ENCODE measurements at regions not wholly inside any gene's neighbourhood (a gene's known extent, or its start where the extent isn't known, plus 50 kb on each side); places are given as distances from the start of the nearest gene placed in this dataset.

DNA sequence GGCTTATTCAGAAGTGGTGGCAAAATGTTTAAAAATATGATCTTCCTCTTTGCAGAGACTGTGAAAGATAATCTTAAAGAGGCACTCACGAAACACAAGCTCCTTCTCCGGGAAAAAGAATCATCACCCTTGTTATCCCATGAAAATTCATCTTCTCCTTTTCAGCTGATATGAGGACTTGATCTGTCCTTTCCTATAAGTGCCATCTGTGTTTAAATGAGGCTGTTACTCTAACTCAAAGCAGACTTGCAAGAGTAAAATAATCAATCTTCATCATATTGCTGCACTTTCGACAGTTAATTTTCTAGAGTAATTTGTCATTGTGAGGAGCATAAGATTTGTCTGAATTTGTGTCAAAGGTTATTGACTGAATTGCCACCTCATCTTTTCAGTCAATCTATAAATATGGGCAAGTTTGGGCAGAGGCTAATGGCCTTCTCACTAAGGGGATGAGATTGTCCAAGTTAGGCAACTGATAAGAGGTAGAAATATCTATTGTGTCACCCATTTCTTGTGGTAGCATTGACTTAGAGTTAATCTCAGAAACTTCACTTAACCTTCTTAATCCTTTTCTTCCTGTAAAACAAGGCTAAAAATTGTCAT, 452.9 kb downstream of the GRXCR1 start:
- no peak for DNase-seq (ENCODE audit: low read depth)

DNA sequence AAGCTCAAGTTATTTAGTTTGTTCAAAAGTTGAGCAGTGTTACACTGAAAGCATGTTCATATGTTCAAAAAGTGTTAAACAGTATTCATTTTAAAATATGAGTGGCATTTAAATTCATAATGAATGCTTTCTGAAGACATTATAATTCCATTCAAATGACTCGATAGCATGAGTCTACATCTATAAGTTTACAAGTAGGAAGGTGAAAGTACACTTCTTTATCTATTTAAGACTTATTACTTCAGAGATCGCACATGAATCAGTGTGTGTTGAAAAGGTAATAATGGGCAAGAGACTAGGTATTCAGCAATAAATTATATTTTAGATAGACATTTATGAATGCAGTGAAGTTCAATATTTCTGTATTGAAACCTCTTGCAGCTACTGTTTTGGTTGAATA, 456.1 kb downstream of the GRXCR1 start:
- no peak for DNase-seq (ENCODE audit: low read depth)

DNA sequence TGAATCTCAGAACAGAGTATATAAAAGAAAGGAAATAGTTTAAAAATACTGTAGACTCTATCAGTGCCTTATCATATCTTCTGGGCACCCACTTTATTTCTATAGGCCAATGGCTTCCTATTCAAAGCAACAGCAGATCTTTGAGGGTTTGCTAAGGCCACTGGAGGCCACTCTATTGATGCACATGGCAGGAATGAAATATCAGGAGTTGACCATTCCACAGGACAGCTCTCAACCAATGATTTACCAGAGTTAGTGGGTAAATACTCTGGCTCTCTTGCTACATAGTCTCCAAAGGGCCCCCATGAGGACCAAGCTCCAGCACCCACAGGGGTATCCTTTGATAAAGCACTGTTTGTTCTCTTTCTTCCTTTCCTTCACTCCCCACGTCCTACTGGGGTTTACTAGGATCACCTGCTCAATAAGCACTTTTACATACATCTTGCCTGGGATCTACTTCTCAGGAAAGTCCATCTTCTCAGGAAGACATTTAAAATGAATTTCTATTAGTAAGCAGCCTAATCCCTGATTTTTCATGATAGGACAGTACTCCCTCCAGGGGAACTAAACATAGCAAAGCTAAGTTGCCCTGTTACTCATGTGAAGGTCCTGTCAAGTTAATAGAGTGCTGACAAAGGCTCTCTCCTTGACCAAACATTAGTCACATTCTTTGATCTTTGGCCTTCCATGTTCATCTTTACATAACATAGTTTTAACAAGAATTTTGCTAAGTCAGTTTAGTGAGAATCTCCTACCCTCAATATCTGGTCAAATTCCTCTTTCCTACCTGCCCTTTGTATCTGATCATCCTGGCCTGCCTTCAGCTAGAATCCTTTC, 459.7 kb downstream of the GRXCR1 start:
- DNase-seq (ENCODE audit: low read depth): no peak

DNA sequence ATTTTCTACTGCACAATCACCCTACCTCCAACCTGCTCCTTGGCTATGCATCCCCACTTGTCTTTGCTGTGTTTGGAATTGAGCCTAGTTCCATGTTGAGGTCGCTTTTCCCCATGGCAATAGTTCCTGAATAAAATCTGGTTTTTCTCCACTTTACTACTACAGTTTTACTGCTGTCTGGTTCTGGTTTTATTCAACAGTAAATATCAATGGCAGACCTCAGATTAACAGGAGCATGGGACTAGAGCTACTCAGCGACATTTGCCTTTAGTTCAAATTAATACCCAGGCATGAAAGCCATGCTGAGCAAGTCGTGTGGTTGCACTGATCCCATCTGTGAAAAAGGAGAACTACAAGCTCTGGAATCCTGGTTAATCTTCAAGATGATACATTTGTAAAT, 460.3 kb downstream of the GRXCR1 start:
- no peak for DNase-seq (ENCODE audit: low read depth)

DNA sequence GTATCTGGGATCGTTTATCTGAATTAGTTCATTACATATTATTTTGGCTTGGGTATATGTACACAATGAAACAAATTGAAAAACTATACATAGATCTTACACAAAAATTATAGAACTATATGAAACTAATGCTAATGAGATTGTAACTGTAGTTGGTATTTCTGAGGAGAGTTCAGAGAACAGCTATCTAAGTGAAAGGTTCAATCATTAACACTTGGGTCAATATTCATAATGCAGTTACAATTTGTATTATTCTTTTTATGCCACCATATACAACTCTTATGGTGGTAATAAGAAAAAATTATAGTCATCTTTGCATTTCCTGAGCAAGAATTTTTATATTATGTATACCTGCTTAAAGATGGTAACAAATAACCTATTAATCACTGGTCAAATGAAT, 461.0 kb downstream of the GRXCR1 start:
- no peak for DNase-seq (ENCODE audit: low read depth)

DNA sequence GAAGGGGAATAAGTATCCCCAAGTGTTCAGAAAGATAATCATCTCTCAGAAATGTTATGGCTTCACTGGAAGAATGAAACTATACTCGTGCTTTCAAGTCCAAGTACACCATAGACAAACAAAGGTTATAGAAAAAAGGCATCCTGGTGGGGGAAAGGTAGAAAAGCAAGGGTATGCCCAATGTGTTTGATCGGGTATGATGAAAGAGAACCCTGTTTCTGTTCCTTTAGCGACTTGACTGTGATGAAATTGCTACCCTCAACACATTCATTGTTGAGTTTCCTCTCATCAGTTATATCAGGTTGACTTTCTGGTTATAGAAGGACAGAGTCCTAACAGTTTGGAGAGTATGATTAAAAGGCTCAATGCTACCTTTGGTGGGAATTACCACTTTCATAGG, 464.3 kb downstream of the GRXCR1 start:
- no peak for DNase-seq (ENCODE audit: low read depth)

DNA sequence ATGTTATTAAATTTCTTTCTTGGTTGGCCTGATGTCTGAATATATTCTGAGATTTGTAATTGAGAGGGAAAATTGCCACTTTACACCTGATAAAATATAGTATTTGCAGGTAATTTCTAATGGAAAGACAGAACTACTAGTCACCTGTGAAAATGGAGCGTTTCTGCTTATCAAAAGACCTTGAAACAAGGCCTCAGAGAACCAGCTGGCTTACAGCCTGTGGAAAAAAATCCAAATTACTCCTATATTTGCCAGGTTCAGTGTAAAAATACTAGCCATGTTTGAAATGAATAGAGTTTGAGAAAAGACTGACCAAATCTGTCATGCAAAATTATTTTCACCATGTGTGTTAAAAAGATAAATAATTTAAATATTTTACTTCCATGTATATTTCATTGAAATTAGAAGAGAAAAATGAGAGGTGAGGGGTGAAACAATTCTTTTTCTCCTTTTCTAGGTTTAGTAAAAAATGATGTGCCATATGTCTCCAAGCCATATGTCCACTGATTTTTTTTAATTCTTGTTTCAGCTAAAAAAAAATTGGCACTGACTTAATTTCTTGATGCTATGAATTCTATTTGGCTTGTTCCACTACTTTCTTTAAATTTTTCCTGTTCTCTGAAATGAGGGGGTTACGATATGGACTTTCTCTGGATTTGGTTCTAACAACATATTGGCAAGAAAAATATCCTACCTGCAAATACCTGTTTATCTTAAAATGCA, 464.9 kb downstream of the GRXCR1 start:
- DNase-seq (ENCODE audit: low read depth): no peak

DNA sequence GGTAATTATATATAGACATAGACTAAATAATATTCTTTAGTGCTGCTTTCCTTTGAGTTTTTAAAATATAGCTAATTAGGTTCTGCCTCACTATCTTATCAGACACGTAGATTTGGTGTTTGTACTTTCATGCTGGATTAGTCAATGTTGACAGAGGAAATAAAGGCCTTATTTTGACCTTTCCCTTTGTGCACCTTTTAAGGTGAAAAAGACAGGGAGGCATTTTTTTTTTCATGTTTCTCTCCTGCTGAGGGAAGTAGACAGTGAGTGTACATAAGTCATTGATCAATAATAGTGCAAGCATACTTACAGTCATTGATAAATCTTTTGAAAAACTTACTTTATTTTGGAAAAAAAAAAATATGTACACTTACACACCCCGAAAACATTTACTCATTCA, 467.8 kb downstream of the GRXCR1 start:
- no peak for DNase-seq (ENCODE audit: low read depth)

DNA sequence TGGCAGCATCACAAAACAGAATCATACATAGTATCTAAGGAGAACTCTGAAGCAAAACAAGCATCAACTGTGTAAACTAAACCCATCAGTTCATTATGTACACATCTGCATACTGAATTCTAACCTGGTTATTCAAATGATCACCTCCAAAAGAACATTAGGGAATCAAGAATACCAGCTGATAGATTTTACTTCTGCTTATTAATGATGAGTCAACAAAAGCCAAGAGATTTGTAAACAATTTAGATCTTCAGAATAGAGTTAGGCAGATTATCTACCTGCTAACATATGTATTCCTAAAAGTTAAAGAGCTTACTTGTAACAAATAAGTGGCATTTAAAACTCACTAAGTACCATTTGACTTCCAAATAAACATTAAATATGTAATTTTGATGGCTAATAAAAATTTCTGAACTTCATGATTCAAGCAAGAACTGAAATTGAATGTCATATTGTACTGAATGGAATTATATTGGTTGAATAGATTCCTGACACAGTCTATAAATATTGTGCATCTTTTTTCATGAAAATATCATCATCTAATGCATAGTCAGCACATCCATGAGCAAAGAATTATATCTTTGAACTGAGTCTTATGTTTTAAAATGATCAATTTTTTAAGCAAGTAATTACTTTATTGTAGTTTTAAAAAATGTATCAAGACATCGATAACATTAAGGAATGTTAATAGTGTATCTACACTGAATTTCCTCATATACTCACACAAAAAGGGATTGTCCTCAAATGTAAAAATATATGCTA, 470.5 kb downstream of the GRXCR1 start:
- DNase-seq (ENCODE audit: low read depth): no peak

DNA sequence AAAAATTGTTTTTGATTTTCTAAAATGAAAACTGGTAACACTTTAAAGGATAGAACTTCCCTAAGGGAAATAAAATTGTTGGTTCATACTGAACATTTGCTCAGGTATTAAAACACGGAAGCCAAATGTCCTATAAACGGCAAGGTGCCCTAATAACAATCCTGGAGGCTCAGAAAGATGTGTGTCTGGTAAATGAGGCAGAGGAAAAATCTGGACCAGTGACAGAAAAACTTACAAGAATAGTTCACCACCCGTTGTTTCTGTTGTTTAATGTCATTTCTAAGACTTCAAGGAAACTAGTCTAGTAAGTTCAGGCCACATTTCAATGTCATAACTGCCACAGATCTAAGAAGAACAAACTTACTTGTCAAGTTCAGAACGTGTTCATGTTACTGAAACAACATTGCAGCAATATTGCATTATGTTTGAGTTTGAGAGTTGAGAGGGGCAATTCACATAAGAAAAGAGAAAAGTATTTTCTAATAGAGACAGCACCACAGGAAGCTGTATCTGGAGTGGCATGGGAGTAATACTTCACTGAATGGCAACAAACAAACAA, 476.6 kb downstream of the GRXCR1 start:
- no peak for DNase-seq (ENCODE audit: low read depth)

DNA sequence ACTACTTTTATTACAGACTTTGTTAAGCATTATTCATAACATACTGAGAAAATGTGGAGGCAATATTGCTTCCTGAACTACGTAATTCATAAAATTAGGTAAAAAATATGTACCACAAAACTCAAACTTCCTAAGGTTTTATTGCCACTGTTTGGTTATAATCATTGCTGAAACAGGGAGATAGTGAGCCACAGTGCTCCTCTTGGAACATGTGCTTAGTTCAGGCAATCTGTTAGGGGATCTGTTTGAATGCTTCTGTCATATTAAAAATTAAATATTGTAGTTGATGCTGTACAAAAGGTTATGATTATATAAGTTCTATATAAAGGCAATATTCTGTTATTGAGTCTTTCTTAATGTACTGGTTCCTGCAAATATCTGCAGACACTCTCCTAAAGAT, 480.7 kb downstream of the GRXCR1 start:
- no peak for DNase-seq (ENCODE audit: low read depth)

DNA sequence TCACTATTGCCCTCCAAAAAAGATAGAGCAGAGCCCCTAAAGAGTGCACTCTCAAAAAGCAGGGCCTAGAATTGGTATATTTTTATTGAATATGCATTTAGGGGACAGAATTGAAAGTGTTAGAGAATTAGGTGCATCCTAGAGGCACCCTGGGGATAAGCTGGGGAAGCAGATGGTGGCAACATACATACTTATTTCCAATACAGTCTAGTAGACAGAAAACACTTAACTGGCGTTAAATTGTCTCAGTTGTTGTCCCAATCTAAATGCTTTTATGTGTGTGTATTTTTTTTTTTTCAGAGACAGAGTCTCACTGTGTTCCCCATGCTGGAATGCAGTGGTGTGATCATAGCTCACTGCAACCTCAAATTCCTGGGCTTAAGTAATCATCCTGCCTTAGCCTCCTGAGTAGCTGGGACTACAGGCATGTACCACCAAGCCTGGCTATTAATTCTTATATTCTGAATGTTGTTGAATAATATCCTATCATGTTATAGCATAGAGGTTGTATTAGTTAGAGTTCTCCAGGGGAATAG, 481.8 kb downstream of the GRXCR1 start:
- DNase-seq (ENCODE audit: low read depth): peak; percentile 30

DNA sequence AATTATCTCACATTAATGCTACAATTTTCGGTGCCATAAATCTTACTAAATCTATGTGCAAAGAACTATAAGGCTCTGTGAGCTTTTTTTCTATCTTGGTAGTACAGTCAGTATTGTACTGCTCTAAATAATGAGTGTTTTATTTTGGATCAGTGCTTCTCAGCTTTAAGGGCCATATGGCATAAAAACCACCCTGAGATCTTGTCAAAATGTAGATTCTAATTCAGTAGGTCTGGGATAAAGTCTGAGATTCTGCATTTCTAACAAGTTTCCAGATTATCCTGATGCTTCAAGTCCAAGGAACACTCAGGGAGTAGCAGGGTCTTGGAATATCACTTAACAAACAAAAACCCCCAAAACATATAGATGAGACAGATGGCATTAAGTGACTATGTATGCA, 486.5 kb downstream of the GRXCR1 start:
- DNase-seq (ENCODE audit: low read depth): no peak

DNA sequence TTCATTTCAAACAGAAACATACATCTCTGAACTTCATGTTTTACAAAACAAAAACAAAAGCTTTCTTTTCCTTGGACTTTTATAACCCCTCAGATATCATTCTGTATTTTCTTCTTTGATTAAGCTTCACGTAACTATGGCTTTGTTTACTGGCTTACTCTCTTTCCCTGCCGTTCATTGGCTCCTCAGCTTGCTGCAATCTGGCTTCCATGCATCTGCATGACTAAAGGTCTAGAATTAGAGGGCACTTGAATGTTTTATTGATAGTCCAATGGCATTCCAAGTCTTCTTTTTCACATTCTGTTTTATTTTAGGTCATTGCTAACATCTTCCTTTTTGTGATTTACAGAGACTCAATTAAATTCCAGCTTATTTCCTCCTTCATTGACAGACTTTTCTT, 487.6 kb downstream of the GRXCR1 start:
- no peak for DNase-seq (ENCODE audit: low read depth)

DNA sequence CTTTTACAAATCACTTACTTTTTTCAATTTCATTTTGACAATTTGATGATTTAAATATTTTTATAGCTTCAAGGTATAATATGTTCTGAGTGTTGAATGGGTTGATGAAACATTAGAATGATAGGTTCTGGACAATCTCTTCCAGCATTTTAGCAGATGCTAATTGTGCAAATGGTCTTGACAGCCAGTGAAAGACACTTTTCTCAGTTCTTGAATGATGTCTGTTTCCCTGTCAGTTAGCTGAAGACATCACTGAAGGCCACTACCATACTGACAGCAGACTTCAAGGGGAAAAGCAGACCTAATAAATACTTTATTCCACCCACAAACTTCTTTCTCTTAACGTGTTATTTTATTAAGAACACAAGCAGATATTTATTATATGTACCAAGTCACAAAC, 498.6 kb downstream of the GRXCR1 start:
- no peak for DNase-seq (ENCODE audit: low read depth)

DNA sequence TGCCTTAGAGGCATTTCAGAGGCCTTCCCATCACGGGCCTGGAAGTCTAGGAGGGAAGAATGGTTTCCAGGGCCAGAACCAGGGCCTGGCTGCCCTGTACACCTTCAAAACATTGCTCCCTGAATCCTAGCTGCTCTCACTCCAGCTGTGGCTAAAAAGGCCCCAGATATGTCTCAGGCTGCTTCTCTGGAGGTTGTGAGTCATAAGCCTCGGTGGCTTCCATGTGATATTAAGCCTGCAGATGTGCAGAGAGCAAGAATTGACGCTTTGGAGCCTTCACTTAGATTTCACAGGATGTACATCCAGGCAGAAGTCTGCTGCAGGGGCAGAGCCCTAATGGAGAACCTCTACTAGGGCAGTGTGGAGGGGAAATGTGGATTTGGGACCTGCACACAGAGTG, 502.5 kb downstream of the GRXCR1 start:
- peak; percentile 26 for DNase-seq (ENCODE audit: low read depth)

DNA sequence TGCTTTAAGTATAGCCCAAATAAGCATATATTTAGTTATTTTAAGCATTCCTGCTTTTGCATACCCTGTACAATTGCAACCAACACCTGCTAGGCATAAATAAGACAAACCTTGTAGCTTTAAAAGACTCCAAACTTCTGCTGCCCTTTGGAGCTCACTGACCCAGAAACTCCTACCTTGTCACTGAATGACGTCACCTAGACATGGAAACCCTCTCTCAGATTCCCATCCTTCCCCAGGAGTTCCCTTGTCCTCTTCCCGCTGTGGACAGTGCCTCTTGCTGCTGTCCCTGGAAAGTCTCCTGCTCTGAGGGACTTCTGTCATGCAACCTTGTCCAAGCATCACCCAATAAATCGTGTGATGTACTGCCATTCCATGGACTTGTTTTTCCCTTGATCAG, 507.2 kb downstream of the GRXCR1 start:
- no peak for DNase-seq (ENCODE audit: low read depth)

DNA sequence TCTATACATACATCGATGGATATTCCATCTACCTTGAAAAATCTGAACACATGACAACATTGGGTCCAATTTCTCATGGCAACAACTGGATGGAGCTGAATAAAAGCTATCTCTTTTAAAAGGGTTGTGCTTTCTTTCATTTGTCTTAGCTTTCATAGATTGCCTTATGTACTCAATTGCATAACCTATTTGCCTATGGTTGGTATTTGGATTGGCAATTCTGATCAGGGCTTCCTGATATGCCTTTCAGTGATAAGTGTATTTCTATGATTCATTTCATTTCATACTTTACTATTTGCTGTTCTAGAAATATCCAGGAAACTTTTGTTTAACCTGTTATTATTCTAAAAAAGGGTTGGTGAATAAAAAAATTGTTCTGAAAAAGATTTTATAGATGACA, 509.9 kb downstream of the GRXCR1 start:
- DNase-seq (ENCODE audit: low read depth): no peak

DNA sequence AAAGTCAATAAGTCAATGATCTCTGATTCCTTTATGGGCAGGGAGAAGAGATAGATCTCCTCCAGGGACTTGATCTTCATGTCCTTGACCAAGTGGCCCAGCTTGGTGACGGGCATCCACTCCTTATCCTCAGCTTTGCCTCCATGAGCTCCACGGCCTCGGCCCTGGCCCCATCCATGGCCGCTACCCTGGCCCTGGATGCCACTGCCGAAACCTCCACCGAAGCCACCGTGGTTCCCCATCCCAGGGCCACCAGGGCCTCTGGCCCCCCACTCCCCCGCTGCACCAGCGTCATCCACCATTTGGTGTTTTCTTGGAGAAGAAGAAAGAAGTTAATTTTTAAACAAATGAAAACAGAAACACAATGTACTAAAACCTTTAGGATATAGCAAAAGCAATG, 518.1 kb downstream of the GRXCR1 start:
- no peak for DNase-seq (ENCODE audit: low read depth)

DNA sequence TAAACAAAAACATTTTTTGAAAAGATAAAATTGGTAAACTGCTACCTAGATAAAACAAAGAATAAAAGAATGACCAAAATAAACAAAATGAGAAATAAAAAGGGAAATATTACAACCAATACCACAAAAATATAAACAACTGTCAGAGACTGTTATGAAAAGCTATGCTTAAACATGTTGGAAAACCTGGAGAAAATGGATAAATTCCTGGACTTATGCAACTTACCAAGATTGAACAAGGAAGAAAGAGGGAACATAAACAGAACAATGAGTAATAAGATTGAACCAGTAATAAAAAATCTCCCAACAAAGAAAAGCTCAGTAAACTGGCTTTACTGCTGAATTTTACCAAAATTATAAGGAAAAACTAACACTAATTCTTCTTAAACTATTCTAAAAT, 518.7 kb downstream of the GRXCR1 start:
- DNase-seq (ENCODE audit: low read depth): peak; percentile 85

DNA sequence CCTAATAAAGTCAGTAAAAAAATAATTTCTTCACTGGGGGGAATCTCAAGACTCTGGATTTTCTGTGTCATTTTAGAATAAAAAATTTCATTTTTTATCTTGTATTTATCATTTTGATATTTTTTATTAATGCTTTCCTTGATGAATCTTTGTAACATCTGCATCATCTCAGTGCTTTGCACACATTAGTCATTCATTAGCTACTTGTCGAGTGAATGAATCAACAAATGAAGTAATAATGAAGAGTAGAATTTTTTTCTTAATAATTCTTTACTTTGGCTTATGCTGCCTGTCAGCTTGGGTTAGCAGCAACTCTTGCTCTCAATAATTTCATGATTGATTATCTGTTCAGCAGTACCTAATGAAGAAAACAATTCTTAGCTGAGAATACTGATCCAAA, 530.8 kb downstream of the GRXCR1 start:
- peak; percentile 3 for DNase-seq (ENCODE audit: low read depth)

DNA sequence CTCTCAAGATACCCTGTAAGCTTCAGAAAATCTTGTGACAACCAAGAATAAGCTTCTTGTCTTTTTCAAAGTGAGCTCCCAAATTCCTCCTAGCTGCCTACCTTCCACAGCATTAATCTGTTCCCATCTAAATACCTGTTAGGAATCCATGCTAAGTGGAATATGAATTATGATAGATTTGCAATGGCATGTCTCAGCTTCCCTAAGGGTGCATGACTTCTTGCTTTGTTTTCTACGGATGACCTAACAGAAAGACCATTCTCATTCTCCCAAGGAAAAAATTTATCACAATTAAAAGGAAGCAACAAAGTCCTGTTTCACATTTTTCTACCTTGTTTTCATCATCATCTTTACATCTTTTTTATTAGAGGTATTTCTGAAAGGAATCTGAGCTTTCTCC, 532.7 kb downstream of the GRXCR1 start:
- DNase-seq (ENCODE audit: low read depth): no peak
